K562 (cell line): ENCODE measurements at regions not wholly inside any gene's neighbourhood (a gene's known extent, or its start where the extent isn't known, plus 50 kb on each side); places are given as distances from the start of the nearest gene placed in this dataset.

Experiments
- ATAC-seq: fragments of 200-7000 bp; cut with Tn5 transposase; 3 replicates; pipeline ENCODE4 v1.9.1; 2020; ENCODE audit warnings: moderate library complexity
- BruUV-seq: library from RNA; stranded (reverse); fragments of 400-500 nt; replicated peaks from 2 replicates; lab custom pipeline; 2021; lab: Mats Ljungman, UMichigan
- CTCF ChIA-PET: fragments of 300-600 bp; formaldehyde crosslinking; extraction: SDS; loops from one replicate; lab custom pipeline; 2021; ENCODE audit warnings: low intra/inter-chr PET ratio; lab: Yijun Ruan, JAX
- POLR2A ChIA-PET: fragments of 300-600, 350-650 bp; sonication (Branson Sonifier 250); formaldehyde crosslinking; extraction: SDS; loops from one replicate; lab custom pipeline; 2021; ENCODE audit warnings: antibody characterized with exemption, inconsistent platforms; lab: Yijun Ruan, JAX
- DNase-seq, 4 experiments: peaks; one replicate each; pipeline versions ENCODE4 v3.0.0 to v3.0.0-alpha.2; 2011 to 2018; ENCODE audit warnings: low spot score in 3 of 4, mixed read lengths in 3 of 4; ENCODE audit errors: extremely low read depth in 1 of 4
- FAIRE-seq: peaks from 2 replicates; lab custom pipeline; 2011; peaks lifted over from hg19 to GRCh38; lab: Jason Lieb, UNC
- H2AFZ ChIP-seq: 2 replicates; pipeline ENCODE4 v1.6.0; 2011; ENCODE audit warnings: low read depth, low read length, control low read depth, inconsistent platforms
- H3K27ac ChIP-seq: fragments of 200-600 bp; 3 replicates; pipeline ENCODE4 v1.8.0; 2011; ENCODE audit warnings: low read depth, mild to moderate bottlenecking, control low read depth, inconsistent platforms, low read length, moderate library complexity, mixed read lengths; ENCODE audit errors: extremely low read depth
- H3K27me3 ChIP-seq, 2 experiments: fragments of 300-600 bp in 1 of 2; 2 replicates in 1 of 2; 3 replicates in 1 of 2; pipeline versions ENCODE4 v1.6.0 to v1.8.0; 2011; ENCODE audit warnings: inconsistent platforms in 2 of 2, low read length in 2 of 2, mild to moderate bottlenecking in 1 of 2, mixed read lengths in 1 of 2, moderate library complexity in 1 of 2; ENCODE audit not compliant: control insufficient read depth in 2 of 2, insufficient read depth in 2 of 2
- H3K36me3 ChIP-seq: fragments of 300-600 bp; 3 replicates; pipeline ENCODE4 v1.8.0; 2011; ENCODE audit warnings: mild to moderate bottlenecking, low read length, inconsistent platforms; ENCODE audit not compliant: control insufficient read depth, insufficient read depth
- H3K4me1 ChIP-seq, 2 experiments: fragments of 200-600 bp in 1 of 2; replicated peaks in 1 of 2; 2 replicates in 1 of 2; 3 replicates in 1 of 2; pipeline versions ENCODE4 v1.5.1 to v1.8.0; 2011; ENCODE audit warnings: inconsistent platforms in 2 of 2, low read length in 2 of 2, mild to moderate bottlenecking in 1 of 2, mixed read lengths in 1 of 2, moderate library complexity in 1 of 2; ENCODE audit not compliant: control insufficient read depth in 2 of 2, insufficient read depth in 2 of 2
- H3K4me2 ChIP-seq: 2 replicates; pipeline ENCODE4 v1.6.1; 2011; ENCODE audit warnings: low read length, control low read depth, inconsistent platforms, mixed read lengths; ENCODE audit not compliant: insufficient read depth
- H3K4me3 ChIP-seq: fragments of 200-600 bp; sonication (generic), shearing (Covaris generic); 2 replicates; pipeline ENCODE4 v1.5.1; 2016; ENCODE audit warnings: control low read depth, inconsistent platforms
- H3K79me2 ChIP-seq: fragments of 200-600 bp; 3 replicates; pipeline ENCODE4 v1.8.0; 2011; ENCODE audit warnings: low read length, inconsistent platforms; ENCODE audit not compliant: control insufficient read depth, insufficient read depth
- H3K9ac ChIP-seq, 2 experiments: 2 replicates each; pipeline versions ENCODE4 v1.6.0 to v1.6.1; 2011; ENCODE audit warnings: low read depth in 2 of 2, low read length in 2 of 2, control low read depth in 1 of 2, inconsistent platforms in 1 of 2, mild to moderate bottlenecking in 1 of 2, mixed read lengths in 1 of 2; ENCODE audit not compliant: insufficient read depth in 1 of 2
- H3K9me1 ChIP-seq: one replicate; pipeline ENCODE4 v1.6.0; 2011; ENCODE audit warnings: inconsistent platforms, mild to moderate bottlenecking, low read length, moderate library complexity; ENCODE audit not compliant: control insufficient read depth, insufficient read depth
- H3K9me3 ChIP-seq: replicated peaks from 2 replicates; pipeline ENCODE4 v1.5.1; 2011; ENCODE audit warnings: low read depth, low read length, inconsistent platforms; ENCODE audit not compliant: control insufficient read depth, insufficient read depth
- H4K20me1 ChIP-seq: replicated peaks from 2 replicates; pipeline ENCODE4 v1.6.1; 2011; ENCODE audit warnings: low read length, inconsistent platforms, mixed read lengths; ENCODE audit not compliant: control insufficient read depth, insufficient read depth
- CBX2 ChIP-seq: fragments of 200-600 bp; sonication (generic); IDR thresholded peaks from one replicate; pipeline ENCODE4 v1.6.1; 2012; ENCODE audit warnings: mild to moderate bottlenecking, low read length, inconsistent platforms; ENCODE audit not compliant: insufficient read depth, poor library complexity, severe bottlenecking
- CHD2 ChIP-seq: IDR thresholded peaks from 2 replicates; pipeline ENCODE4 v1.6.1; 2011; ENCODE audit warnings: low read depth, low read length
- KDM2B ChIP-seq: fragments of 250-450 bp; sonication (Bioruptor Pico); IDR thresholded peaks from 2 replicates; pipeline ENCODE4 v1.8.0; 2021; ENCODE audit warnings: mild to moderate bottlenecking, moderate library complexity
- SRF ChIP-seq, 2 experiments: fragments of 250-450, 450-650 bp in 1 of 2; sonication (Bioruptor Pico) in 1 of 2; sonication (generic) in 1 of 2; formaldehyde crosslinking; IDR thresholded peaks; 2 replicates each; pipeline versions ENCODE4 v1.5.0 to v1.5.1; 2020 to 2022; ENCODE audit warnings: mild to moderate bottlenecking in 1 of 2, missing genetic modification reagents in 1 of 2
- ZNF274 ChIP-seq: IDR thresholded peaks from 2 replicates; pipeline ENCODE4 v1.6.1; 2011; ENCODE audit warnings: low read depth, mild to moderate bottlenecking, low read length, moderate library complexity, borderline replicate concordance
- WGBS: fragments of 100-300 bp; shearing (Covaris generic); methylation state at CpG from one replicate; pipeline ENCODE4 v1.1.6; 2016; ENCODE audit warnings: low coverage, mixed read lengths; ENCODE audit not compliant: insufficient coverage; ENCODE audit errors: missing lambda C conversion rate; 5-methylcytosine and 5-hydroxymethylcytosine counted together
- in situ Hi-C: fragments of 300-500 bp; cut with MboI; formaldehyde crosslinking; loops from 4 replicates; pipeline ENCODE4 v1.15.0; 2018; ENCODE audit warnings: inconsistent platforms, mixed read lengths
- intact Hi-C: fragments of 100-400 bp; cut with micrococcal nuclease; formaldehyde crosslinking; loops from 2 replicates; pipeline ENCODE4 v1.14.2; 2022
- TF ChIP-seq, protein P1 (sequence below): fragments of 150-350 bp; conservative IDR thresholded peaks from 2 replicates; pipeline ENCODE4 v1.6.1; 2014; ENCODE audit warnings: low read length
- TF ChIP-seq, protein P2 (sequence below): sonication (generic); formaldehyde crosslinking; IDR thresholded peaks from 2 replicates; pipeline ENCODE4 v1.8.0; 2022; ENCODE audit warnings: mild to moderate bottlenecking, missing genetic modification reagents
- TF ChIP-seq, protein P3 (sequence below): fragments of 450-650 bp; IDR thresholded peaks from 2 replicates; pipeline ENCODE4 v1.7.0; 2016; ENCODE audit warnings: borderline replicate concordance
- TF ChIP-seq, protein P4 (sequence below): sonication (generic); formaldehyde crosslinking; IDR thresholded peaks from 2 replicates; pipeline ENCODE4 v1.8.0; 2022; ENCODE audit warnings: missing genetic modification reagents, mild to moderate bottlenecking, moderate library complexity, borderline replicate concordance
- TF ChIP-seq, protein P5 (sequence below): sonication (generic); formaldehyde crosslinking; IDR thresholded peaks from 2 replicates; pipeline ENCODE4 v1.8.1; 2022; ENCODE audit warnings: missing genetic modification reagents

DNA sequence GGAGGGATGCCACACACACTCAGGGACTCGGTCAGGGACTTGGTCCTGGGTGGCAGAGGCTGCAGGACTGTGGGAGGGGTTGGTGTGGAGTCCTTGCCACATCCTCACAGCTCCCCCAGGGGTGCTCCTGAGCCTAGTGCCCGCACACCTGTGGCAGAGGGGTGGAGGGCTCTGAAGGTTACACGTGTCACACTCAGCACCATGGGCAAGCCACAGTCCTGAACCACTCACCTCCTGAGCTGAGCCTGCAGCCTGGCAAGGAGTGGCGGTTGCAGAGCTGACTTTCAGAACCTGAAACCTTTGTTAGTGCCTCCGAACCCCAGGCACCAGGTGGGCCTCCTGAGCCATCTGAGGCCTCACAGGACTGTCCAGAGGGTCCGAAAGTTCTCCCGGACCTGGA, 249.2 kb upstream of the C1orf174 start:
- FAIRE-seq (no peak), DNase-seq (no peak), ATAC-seq (no peak)
- H4K20me1 ChIP-seq = no peaks in the 10 kb centered on the region; the same call in 1 of the 2 replicates
- H3K9me1 ChIP-seq = no peaks in the 10 kb centered on the region
- peaks cover 24 to 57% of the 10 kb centered on the region in 2 experiments; a peak in 4 of 5 replicates for H3K27me3 ChIP-seq
- H3K4me2 ChIP-seq = no peak overlapping the region
- no peak overlapping the region; a peak in 1 of 4 replicates for H3K9ac ChIP-seq
- no peak overlapping the region for H3K27ac ChIP-seq
- in situ Hi-C loops = no loop called here
- no peak overlapping the region for H3K4me3 ChIP-seq
- intact Hi-C loops = no loop called here
- POLR2A ChIA-PET = interaction anchor here (1.2 kb wide), 1 partner anchor 11 kb away, joined by 3 read pairs; no protein-coding TSS in a partner anchor
- no peaks in the 10 kb centered on the region for H3K79me2 ChIP-seq
- no peak overlapping the region for H2AFZ ChIP-seq
- WGBS = 2% methylated on average over 7 of the region's 7 CpGs
- no peaks in the 10 kb centered on the region for H3K36me3 ChIP-seq
- no TSS peak for BruUV-seq
- no peaks in the 10 kb centered on the region for H3K9me3 ChIP-seq
- no peaks in the 10 kb centered on the region for H3K4me1 ChIP-seq
- CTCF ChIA-PET = no interaction called here
- no peak for TF ChIP-seq SRF (CRISPR knock-in tag; IDR thresholded peaks at IDR 0.05)
- TF ChIP-seq KDM2B = no peak
- TF ChIP-seq, protein P1, sequence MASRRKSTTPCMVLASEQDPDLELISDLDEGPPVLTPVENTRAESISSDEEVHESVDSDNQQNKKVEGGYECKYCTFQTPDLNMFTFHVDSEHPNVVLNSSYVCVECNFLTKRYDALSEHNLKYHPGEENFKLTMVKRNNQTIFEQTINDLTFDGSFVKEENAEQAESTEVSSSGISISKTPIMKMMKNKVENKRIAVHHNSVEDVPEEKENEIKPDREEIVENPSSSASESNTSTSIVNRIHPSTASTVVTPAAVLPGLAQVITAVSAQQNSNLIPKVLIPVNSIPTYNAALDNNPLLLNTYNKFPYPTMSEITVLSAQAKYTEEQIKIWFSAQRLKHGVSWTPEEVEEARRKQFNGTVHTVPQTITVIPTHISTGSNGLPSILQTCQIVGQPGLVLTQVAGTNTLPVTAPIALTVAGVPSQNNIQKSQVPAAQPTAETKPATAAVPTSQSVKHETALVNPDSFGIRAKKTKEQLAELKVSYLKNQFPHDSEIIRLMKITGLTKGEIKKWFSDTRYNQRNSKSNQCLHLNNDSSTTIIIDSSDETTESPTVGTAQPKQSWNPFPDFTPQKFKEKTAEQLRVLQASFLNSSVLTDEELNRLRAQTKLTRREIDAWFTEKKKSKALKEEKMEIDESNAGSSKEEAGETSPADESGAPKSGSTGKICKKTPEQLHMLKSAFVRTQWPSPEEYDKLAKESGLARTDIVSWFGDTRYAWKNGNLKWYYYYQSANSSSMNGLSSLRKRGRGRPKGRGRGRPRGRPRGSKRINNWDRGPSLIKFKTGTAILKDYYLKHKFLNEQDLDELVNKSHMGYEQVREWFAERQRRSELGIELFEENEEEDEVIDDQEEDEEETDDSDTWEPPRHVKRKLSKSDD = no peak
- no peak for TF ChIP-seq CBX2
- no peak for TF ChIP-seq CHD2
- TF ChIP-seq, protein P2, sequence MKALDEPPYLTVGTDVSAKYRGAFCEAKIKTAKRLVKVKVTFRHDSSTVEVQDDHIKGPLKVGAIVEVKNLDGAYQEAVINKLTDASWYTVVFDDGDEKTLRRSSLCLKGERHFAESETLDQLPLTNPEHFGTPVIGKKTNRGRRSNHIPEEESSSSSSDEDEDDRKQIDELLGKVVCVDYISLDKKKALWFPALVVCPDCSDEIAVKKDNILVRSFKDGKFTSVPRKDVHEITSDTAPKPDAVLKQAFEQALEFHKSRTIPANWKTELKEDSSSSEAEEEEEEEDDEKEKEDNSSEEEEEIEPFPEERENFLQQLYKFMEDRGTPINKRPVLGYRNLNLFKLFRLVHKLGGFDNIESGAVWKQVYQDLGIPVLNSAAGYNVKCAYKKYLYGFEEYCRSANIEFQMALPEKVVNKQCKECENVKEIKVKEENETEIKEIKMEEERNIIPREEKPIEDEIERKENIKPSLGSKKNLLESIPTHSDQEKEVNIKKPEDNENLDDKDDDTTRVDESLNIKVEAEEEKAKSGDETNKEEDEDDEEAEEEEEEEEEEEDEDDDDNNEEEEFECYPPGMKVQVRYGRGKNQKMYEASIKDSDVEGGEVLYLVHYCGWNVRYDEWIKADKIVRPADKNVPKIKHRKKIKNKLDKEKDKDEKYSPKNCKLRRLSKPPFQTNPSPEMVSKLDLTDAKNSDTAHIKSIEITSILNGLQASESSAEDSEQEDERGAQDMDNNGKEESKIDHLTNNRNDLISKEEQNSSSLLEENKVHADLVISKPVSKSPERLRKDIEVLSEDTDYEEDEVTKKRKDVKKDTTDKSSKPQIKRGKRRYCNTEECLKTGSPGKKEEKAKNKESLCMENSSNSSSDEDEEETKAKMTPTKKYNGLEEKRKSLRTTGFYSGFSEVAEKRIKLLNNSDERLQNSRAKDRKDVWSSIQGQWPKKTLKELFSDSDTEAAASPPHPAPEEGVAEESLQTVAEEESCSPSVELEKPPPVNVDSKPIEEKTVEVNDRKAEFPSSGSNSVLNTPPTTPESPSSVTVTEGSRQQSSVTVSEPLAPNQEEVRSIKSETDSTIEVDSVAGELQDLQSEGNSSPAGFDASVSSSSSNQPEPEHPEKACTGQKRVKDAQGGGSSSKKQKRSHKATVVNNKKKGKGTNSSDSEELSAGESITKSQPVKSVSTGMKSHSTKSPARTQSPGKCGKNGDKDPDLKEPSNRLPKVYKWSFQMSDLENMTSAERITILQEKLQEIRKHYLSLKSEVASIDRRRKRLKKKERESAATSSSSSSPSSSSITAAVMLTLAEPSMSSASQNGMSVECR (CRISPR knock-in tag) = no peak
- TF ChIP-seq, protein P3, sequence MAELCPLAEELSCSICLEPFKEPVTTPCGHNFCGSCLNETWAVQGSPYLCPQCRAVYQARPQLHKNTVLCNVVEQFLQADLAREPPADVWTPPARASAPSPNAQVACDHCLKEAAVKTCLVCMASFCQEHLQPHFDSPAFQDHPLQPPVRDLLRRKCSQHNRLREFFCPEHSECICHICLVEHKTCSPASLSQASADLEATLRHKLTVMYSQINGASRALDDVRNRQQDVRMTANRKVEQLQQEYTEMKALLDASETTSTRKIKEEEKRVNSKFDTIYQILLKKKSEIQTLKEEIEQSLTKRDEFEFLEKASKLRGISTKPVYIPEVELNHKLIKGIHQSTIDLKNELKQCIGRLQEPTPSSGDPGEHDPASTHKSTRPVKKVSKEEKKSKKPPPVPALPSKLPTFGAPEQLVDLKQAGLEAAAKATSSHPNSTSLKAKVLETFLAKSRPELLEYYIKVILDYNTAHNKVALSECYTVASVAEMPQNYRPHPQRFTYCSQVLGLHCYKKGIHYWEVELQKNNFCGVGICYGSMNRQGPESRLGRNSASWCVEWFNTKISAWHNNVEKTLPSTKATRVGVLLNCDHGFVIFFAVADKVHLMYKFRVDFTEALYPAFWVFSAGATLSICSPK = no peak
- TF ChIP-seq, protein P4, sequence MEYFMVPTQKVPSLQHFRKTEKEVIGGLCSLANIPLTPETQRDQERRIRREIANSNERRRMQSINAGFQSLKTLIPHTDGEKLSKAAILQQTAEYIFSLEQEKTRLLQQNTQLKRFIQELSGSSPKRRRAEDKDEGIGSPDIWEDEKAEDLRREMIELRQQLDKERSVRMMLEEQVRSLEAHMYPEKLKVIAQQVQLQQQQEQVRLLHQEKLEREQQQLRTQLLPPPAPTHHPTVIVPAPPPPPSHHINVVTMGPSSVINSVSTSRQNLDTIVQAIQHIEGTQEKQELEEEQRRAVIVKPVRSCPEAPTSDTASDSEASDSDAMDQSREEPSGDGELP (CRISPR knock-in tag) = no peak
- TF ChIP-seq, protein P5, sequence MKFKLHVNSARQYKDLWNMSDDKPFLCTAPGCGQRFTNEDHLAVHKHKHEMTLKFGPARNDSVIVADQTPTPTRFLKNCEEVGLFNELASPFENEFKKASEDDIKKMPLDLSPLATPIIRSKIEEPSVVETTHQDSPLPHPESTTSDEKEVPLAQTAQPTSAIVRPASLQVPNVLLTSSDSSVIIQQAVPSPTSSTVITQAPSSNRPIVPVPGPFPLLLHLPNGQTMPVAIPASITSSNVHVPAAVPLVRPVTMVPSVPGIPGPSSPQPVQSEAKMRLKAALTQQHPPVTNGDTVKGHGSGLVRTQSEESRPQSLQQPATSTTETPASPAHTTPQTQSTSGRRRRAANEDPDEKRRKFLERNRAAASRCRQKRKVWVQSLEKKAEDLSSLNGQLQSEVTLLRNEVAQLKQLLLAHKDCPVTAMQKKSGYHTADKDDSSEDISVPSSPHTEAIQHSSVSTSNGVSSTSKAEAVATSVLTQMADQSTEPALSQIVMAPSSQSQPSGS (CRISPR knock-in tag) = no peak
- TF ChIP-seq ZNF274 = no peak
